Sigmoid colon (tissue), 6 donors: ENCODE measurements at regions not wholly inside any gene's neighbourhood (a gene's known extent, or its start where the extent isn't known, plus 50 kb on each side); places are given as distances from the start of the nearest gene placed in this dataset.

ENCODE experiments used
- DNase-seq: peaks from one replicate; pipeline ENCODE4 v3.0.0-alpha.2; 2019
- H3K27ac ChIP-seq, 4 donors: fragments of 200-600 bp; sonication (generic); one replicate each; pipeline ENCODE4 v1.5.1; 2016 to 2019; ENCODE audit warnings: mild to moderate bottlenecking in 1 of 4
- H3K27me3 ChIP-seq, 3 donors: fragments of 200-600 bp; sonication (generic); one replicate each; pipeline ENCODE4 v1.5.1; 2019; ENCODE audit warnings: mild to moderate bottlenecking in 1 of 3
- H3K36me3 ChIP-seq, 4 donors: fragments of 200-600 bp; sonication (generic); one replicate each; pipeline ENCODE4 v1.5.1; 2016 to 2019
- H3K4me1 ChIP-seq, 4 donors: fragments of 200-600 bp; sonication (generic); one replicate each; pipeline ENCODE4 v1.5.1; 2017 to 2019
- H3K4me3 ChIP-seq, 4 donors: fragments of 200-600 bp; sonication (generic); one replicate each; pipeline ENCODE4 v1.5.1; 2017 to 2019; ENCODE audit warnings: mild to moderate bottlenecking in 2 of 4, moderate library complexity in 1 of 4
- H3K9me3 ChIP-seq, 4 donors: fragments of 200-600 bp in 3 of 4; sonication (generic) in 3 of 4; one replicate each; pipeline versions ENCODE4 v1.5.1 to v1.6.1; 2013 to 2019
- CTCF ChIP-seq, 4 experiments: fragments of 450-650 bp in 3 of 4; fragments of 200-600 bp in 1 of 4; IDR thresholded peaks; one replicate each; pipeline ENCODE4 v1.5.1; 2016 to 2019; ENCODE audit warnings: antibody characterized with exemption in 4 of 4, mild to moderate bottlenecking in 3 of 4, moderate library complexity in 2 of 4
- EP300 ChIP-seq, 4 donors: sonication (generic); formaldehyde crosslinking; IDR thresholded peaks; one replicate each; pipeline ENCODE4 v1.6.1; 2017; ENCODE audit warnings: antibody characterized with exemption in 4 of 4
- POLR2A ChIP-seq, 2 donors: fragments of 450-650 bp; IDR thresholded peaks; one replicate each; pipeline ENCODE4 v1.6.1; 2016; ENCODE audit warnings: antibody characterized with exemption in 2 of 2, mild to moderate bottlenecking in 2 of 2, moderate library complexity in 2 of 2
- POLR2AphosphoS5 ChIP-seq, 4 donors: sonication (generic); formaldehyde crosslinking; IDR thresholded peaks; one replicate each; pipeline ENCODE4 v1.6.1; 2017; ENCODE audit warnings: antibody characterized with exemption in 4 of 4
- WGBS, 2 donors: extraction: QIAGEN DNeasy Blood & Tissue Kit; methylation state at CpG; one replicate each; pipeline ENCODE4 v1.1.7; 2013; 5-methylcytosine and 5-hydroxymethylcytosine counted together
- intact Hi-C: fragments of 100-400 bp; cut with DNase I; formaldehyde crosslinking; loops from one replicate; pipeline ENCODE4 v1.15.1; 2023
- donor health status: healthy with polysubstance abuse.
- donor health status: healthy.

GRCh38 chr5:52727576-52727975 lies 60.1 kb upstream of the ITGA1 start:
- H3K27ac ChIP-seq = peak overlapping the region; percentile 58 to 82 (median 68)
- no peaks in the 10 kb centered on the region for H3K9me3 ChIP-seq
- TF ChIP-seq EP300 (IDR thresholded peaks at IDR 0.05) = no peak
- TF ChIP-seq POLR2AphosphoS5 (IDR thresholded peaks at IDR 0.05) = peak; percentile 13 to 60 (median 58)
- no peak overlapping the region for H3K4me3 ChIP-seq
- 20 to 40% methylated on average over 6 of the region's 6 CpGs for WGBS, 2 donors
- peaks cover 0 to 43% (median 36%) of the 10 kb centered on the region in 4 donors for H3K4me1 ChIP-seq
- DNase-seq = peak; percentile 66
- H3K36me3 ChIP-seq = no peaks in the 10 kb centered on the region
- intact Hi-C loops = loop anchor here (5.0 kb wide), 1 partner anchor 60 kb away; the partner anchor contains the start of genes ITGA1 and PELO
- H3K27me3 ChIP-seq = no peaks in the 10 kb centered on the region

GRCh38 chr5:52728224-52728623 lies 59.5 kb upstream of the ITGA1 start:
- WGBS, 2 donors = 61 to 84% methylated on average over 3 of the region's 3 CpGs
- Histone ChIP-seq H3K4me1 (peaks cover 0 to 43% (median 36%) of the 10 kb centered on the region in 4 donors), H3K27ac (peak overlapping the region; percentile 58 to 82 (median 68)), H3K36me3 (no peaks in the 10 kb centered on the region), H3K4me3 (no peak overlapping the region), H3K27me3 (no peaks in the 10 kb centered on the region), H3K9me3 (no peaks in the 10 kb centered on the region)
- intact Hi-C loops = loop anchor here (5.0 kb wide), 1 partner anchor 59 kb away; the partner anchor contains the start of genes ITGA1 and PELO
- no peak for DNase-seq
- TF ChIP-seq POLR2A (IDR thresholded peaks at IDR 0.05) (no peak), CTCF (IDR thresholded peaks at IDR 0.05) (no peak), POLR2AphosphoS5 (IDR thresholded peaks at IDR 0.05) (no peak), EP300 (IDR thresholded peaks at IDR 0.05) (no peak)

- intact Hi-C loops = loop anchor here (5.0 kb wide), 1 partner anchor 59 kb away; the partner anchor contains the start of genes ITGA1 and PELO
- Histone ChIP-seq H3K4me3 (no peak overlapping the region), H3K4me1 (peaks cover 0 to 43% (median 36%) of the 10 kb centered on the region in 4 donors), H3K36me3 (no peaks in the 10 kb centered on the region), H3K27me3 (no peaks in the 10 kb centered on the region), H3K9me3 (no peaks in the 10 kb centered on the region), H3K27ac (peak overlapping the region in 2 of 4 donors; percentile 71 to 82)
- TF ChIP-seq POLR2AphosphoS5 (IDR thresholded peaks at IDR 0.05) (no peak), EP300 (IDR thresholded peaks at IDR 0.05) (no peak), CTCF (IDR thresholded peaks at IDR 0.05) (no peak), POLR2A (IDR thresholded peaks at IDR 0.05) (no peak)
- no peak for DNase-seq
- 87 to 88% methylated on average over 5 of the region's 5 CpGs for WGBS, 2 donors
Observed at GRCh38 chr5:52728686-52729085, 59.0 kb upstream of the ITGA1 start.

- H3K4me3 ChIP-seq = no peak overlapping the region
- intact Hi-C loops = no loop called here
- no peak overlapping the region for H3K27ac ChIP-seq
- 44 to 80% methylated on average over 1 of the region's 1 CpG for WGBS, 2 donors
- no peak for TF ChIP-seq POLR2AphosphoS5 (IDR thresholded peaks at IDR 0.05)
- TF ChIP-seq POLR2A (IDR thresholded peaks at IDR 0.05) = no peak
- no peak for TF ChIP-seq EP300 (IDR thresholded peaks at IDR 0.05)
- TF ChIP-seq CTCF (IDR thresholded peaks at IDR 0.05) = no peak
- peaks cover 0 to 20% (median 14%) of the 10 kb centered on the region in 4 donors for H3K4me1 ChIP-seq
- DNase-seq = no peak
- no peaks in the 10 kb centered on the region for H3K36me3 ChIP-seq
- no peaks in the 10 kb centered on the region for H3K27me3 ChIP-seq
- H3K9me3 ChIP-seq = no peaks in the 10 kb centered on the region
Observed at GRCh38 chr5:52731274-52732027, 56.3 kb upstream of the ITGA1 start.

- Histone ChIP-seq H3K4me1 (no peaks in the 10 kb centered on the region), H3K27me3 (no peaks in the 10 kb centered on the region), H3K4me3 (no peak overlapping the region), H3K27ac (no peak overlapping the region), H3K36me3 (no peaks in the 10 kb centered on the region), H3K9me3 (no peaks in the 10 kb centered on the region)
- TF ChIP-seq POLR2AphosphoS5 (IDR thresholded peaks at IDR 0.05) = no peak
- no peak for TF ChIP-seq CTCF (IDR thresholded peaks at IDR 0.05)
- no peak for TF ChIP-seq POLR2A (IDR thresholded peaks at IDR 0.05)
- TF ChIP-seq EP300 (IDR thresholded peaks at IDR 0.05) = no peak
- DNase-seq = no peak
- 97 to 99% methylated on average over 1 of the region's 1 CpG for WGBS, 2 donors
- intact Hi-C loops = no loop called here
Observed at GRCh38 chr5:52734557-52734956, 53.2 kb upstream of the ITGA1 start.
